Femur (tissue), 1 donor: ENCODE measurements at regions not wholly inside any gene's neighbourhood (a gene's known extent, or its start where the extent isn't known, plus 50 kb on each side); places are given as distances from the start of the nearest gene placed in this dataset.

Experiments used
- DNase-seq: peaks from one replicate; pipeline ENCODE4 v3.0.0-alpha.2; 2017

- no peak for DNase-seq
These were observed 65.0 kb upstream of the CCN6 start for GRCh38 chr6:111988926-111989325.

GRCh38 chr6:111989743-111990142 is 64.2 kb upstream of the CCN6 start:
- no peak for DNase-seq

DNA sequence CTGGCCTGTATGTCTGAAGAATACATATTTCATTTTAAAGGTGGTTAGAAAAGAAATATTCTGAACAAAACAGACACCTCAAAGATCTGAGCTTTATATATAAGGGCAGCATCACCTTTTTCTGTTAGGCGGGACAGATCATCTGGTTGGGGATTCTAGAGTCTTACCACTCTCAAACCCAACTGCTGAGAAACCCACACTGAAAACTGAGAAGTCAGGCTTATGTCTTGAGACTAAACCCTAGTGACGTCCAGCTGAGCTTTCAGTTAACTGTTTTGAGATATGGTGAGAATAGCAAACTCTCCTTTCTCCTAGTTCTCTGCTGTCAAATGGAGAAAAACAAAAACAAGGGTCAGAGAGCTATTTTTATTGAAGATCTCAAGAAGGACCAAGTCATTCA is 63.7 kb upstream of the CCN6 start:
- DNase-seq = no peak

- no peak for DNase-seq
These were observed 61.1 kb upstream of the CCN6 start for GRCh38 chr6:111992851-111993250.

GRCh38 chr6:111993342-111993741 is 60.6 kb upstream of the CCN6 start:
- DNase-seq = no peak

DNA sequence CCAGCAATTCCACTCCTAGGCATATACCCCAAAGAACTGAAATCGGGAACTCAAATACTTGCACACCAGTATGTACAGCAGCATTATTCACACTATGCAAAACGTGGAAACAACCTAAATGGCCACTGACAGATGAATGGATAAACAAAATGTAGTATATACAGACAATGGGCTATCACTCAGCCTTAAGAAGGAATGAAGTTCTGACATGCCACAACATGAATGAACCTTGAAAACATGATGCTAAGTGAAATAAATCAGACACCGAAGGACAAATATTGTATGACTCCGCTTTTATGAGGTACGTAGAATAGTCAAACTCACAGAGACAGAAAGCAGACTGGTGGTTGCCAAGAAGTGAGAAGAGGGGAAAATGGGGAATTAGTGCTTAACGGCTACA is 59.1 kb upstream of the CCN6 start:
- DNase-seq = no peak

DNA sequence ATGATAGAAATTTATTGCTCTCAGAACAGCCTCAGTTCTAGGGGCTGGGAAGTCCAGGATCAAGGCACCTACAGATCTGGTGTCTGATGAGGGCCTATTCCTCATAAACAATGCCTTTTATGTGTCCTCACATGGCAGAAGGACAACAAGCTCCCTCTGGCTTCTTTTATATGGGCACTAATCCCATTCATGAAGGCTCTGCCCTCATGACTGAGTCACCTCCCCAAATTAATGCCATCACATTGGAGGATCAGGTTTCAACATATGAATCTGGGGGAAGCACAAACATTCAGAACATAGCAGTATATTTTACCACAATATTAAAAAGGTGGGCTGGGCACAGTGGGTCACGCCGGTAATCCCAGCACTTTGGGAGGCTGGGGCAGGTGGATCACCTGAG is 58.5 kb upstream of the CCN6 start:
- no peak for DNase-seq

DNA sequence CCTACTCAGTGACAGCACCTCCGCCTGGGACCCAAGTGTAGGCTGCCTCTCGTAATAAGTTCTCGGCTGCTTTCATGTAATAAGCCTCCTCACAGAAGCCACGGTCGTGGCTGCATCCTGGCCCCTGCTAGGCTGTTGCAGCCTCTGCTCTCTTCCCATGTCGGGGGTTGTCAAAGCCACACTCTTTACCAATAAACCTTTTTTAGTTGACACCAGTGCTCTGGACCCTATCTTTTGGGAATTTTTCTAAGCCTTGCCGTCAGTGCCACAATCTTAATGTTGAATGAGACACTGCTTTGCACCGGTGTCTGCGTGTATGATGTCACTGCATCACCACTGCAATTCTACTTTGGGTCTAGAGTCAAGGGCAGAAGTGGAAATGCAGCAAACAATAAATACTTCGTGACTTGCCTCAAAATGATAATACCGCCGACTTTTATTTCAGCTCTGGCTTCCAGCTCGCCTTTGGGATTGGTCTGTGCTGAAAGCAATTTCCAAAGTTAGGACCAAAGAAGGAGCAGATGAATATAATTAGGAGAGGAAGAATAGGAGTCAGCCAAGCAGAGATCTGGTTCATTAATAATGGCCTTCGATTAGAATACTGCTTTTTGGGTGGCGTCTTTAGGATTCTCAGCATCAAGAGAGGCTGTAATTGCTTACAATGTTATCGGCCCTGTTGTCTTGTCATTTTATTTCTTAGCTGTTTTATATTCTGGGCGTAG is 57.6 kb upstream of the CCN6 start:
- DNase-seq = peak; percentile 28

- DNase-seq = peak; percentile 92
These were observed 56.6 kb upstream of the CCN6 start for GRCh38 chr6:111997078-111997852.

- DNase-seq = peak; percentile 80
These were observed 56.1 kb upstream of the CCN6 start for GRCh38 chr6:111997853-111998208.

DNA sequence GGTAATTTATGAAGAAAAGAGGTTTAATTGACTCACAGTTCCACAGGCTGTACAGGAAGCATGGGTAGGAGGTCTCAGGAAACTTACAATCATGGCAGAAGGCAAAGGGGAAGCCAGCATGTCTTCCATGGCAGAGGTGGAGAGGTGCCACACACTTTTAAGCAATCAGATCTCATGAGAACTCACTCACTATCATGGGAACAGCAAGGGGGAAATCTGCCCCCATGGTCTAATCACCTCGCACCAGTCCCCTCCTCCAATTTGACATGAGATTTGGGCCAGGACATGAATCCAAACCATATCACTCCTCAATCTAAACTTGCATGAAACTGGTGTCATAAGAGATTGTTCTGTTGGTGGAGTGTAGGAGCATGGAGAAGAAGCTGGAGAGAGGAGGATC is 51.6 kb upstream of the CCN6 start:
- no peak for DNase-seq
